Stimulated activated CD4-positive, alpha-beta T cell treated with anti-CD3 and anti-CD28 coated beads, Interleukin-2, amount 100 ng/mL, for 48 hours (primary cell): ENCODE measurements at regions not wholly inside any gene's neighbourhood (a gene's known extent, or its start where the extent isn't known, plus 50 kb on each side); places are given as distances from the start of the nearest gene placed in this dataset.
"Not testable (repeated sequence)": the region's sequence is repeated elsewhere in the genome, so short reads cannot be mapped to it uniquely, and the experiment has no call there.

ENCODE experiments used
- DNase-seq, 2 donors: peaks; one replicate each; pipeline ENCODE4 v3.0.0-alpha.2; 2020

GRCh38 chr12:84191779-84192178, 720.8 kb downstream of the SLC6A15 start:
- DNase-seq: no peak

- no peak for DNase-seq
Measured at GRCh38 chr12:84186433-84186832, 726.2 kb downstream of the SLC6A15 start.

GRCh38 chr12:84183576-84183975, 729.0 kb downstream of the SLC6A15 start:
- DNase-seq: no peak

GRCh38 chr12:84174115-84174514, 738.5 kb downstream of the SLC6A15 start:
- no peak for DNase-seq

GRCh38 chr12:84172823-84173424, 739.7 kb downstream of the SLC6A15 start:
- no peak for DNase-seq

- no peak for DNase-seq
Measured at GRCh38 chr12:84166812-84167211, 745.8 kb downstream of the SLC6A15 start.

- DNase-seq: no peak
Measured at GRCh38 chr12:84165998-84166571, 746.5 kb downstream of the SLC6A15 start.

- no peak for DNase-seq
Measured at GRCh38 chr12:84161296-84161695, 751.3 kb downstream of the SLC6A15 start.

GRCh38 chr12:84159260-84159659, 753.3 kb downstream of the SLC6A15 start:
- no peak for DNase-seq

GRCh38 chr12:84157170-84157569, 755.4 kb downstream of the SLC6A15 start:
- DNase-seq: no peak

GRCh38 chr12:84154991-84155930, 757.3 kb downstream of the SLC6A15 start:
- DNase-seq: not testable (repeated sequence)

GRCh38 chr12:84154439-84154990, 758.1 kb downstream of the SLC6A15 start:
- DNase-seq: not testable (repeated sequence)

- DNase-seq: no peak
Measured at GRCh38 chr12:84150201-84150600, 762.4 kb downstream of the SLC6A15 start.

GRCh38 chr12:84148335-84148734, 764.3 kb downstream of the SLC6A15 start:
- no peak for DNase-seq

GRCh38 chr12:84136862-84137367, 775.7 kb downstream of the SLC6A15 start:
- no peak for DNase-seq

- no peak for DNase-seq
Measured at GRCh38 chr12:84135586-84136279, 776.9 kb downstream of the SLC6A15 start.

- DNase-seq: no peak
Measured at GRCh38 chr12:84134797-84135366, 777.7 kb downstream of the SLC6A15 start.

- no peak for DNase-seq
Measured at GRCh38 chr12:84131076-84131475, 781.5 kb downstream of the SLC6A15 start.

- DNase-seq: no peak
Measured at GRCh38 chr12:84128117-84128991, 784.2 kb downstream of the SLC6A15 start.

- DNase-seq: no peak
Measured at GRCh38 chr12:84124211-84124610, 788.4 kb downstream of the SLC6A15 start.

GRCh38 chr12:84117190-84117589, 795.4 kb downstream of the SLC6A15 start:
- no peak for DNase-seq
